GM12875 (cell line): ENCODE measurements at regions not wholly inside any gene's neighbourhood (a gene's known extent, or its start where the extent isn't known, plus 50 kb on each side); places are given as distances from the start of the nearest gene placed in this dataset.

Experiments used
- H3K4me3 ChIP-seq: one replicate; pipeline ENCODE4 v1.5.1; 2011; ENCODE audit warnings: low read depth, low read length, control low read depth
- TF ChIP-seq, protein P1 (sequence below): IDR thresholded peaks from 2 replicates; pipeline ENCODE4 v1.5.1; 2011; ENCODE audit warnings: low read depth, mild to moderate bottlenecking, control low read depth, inconsistent platforms, low read length, moderate library complexity, borderline replicate concordance; ENCODE audit not compliant: insufficient read depth

DNA sequence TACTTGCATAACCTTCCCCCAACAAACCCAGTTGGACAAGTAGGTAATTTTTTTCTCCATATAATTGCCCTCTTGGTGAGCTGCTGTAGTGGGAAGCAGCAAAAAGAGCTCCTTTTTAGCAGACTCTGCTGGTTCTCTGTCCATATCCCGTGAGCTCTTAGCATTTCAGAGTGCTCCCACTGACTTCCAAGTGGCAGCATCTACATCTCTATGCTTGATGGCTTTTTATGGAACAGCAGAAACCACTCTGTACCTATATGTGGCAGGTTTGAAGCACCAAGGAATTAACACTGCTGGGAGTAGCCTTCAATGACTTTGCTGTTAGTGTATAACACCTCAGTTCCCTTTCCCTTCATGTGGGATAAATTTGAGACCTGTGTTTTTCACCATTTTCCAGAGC lies 168.4 kb upstream of the NHS start:
- no peak overlapping the region for H3K4me3 ChIP-seq
- TF ChIP-seq, protein P1, sequence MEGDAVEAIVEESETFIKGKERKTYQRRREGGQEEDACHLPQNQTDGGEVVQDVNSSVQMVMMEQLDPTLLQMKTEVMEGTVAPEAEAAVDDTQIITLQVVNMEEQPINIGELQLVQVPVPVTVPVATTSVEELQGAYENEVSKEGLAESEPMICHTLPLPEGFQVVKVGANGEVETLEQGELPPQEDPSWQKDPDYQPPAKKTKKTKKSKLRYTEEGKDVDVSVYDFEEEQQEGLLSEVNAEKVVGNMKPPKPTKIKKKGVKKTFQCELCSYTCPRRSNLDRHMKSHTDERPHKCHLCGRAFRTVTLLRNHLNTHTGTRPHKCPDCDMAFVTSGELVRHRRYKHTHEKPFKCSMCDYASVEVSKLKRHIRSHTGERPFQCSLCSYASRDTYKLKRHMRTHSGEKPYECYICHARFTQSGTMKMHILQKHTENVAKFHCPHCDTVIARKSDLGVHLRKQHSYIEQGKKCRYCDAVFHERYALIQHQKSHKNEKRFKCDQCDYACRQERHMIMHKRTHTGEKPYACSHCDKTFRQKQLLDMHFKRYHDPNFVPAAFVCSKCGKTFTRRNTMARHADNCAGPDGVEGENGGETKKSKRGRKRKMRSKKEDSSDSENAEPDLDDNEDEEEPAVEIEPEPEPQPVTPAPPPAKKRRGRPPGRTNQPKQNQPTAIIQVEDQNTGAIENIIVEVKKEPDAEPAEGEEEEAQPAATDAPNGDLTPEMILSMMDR = no peak

DNA sequence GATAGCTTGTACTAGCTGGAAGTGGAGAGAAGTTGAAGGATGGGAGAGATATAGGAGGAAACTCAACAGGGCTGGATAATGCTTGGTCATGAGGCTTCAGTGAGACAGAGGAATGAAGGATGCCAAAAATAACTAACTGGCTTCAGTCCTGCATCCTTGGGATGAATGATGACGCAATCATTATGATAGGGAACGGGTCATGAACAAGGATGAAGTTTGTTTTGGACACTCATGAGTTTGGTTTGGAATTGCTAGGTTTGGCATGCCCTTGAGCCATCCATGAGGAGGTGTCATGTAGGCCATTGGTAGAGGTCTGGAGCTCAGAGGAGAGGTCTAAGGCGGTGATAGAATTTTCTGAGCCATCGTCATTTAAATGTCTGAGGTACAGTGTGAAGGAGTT lies 160.0 kb upstream of the NHS start:
- TF ChIP-seq, protein P1 = no peak
- H3K4me3 ChIP-seq = no peak overlapping the region

DNA sequence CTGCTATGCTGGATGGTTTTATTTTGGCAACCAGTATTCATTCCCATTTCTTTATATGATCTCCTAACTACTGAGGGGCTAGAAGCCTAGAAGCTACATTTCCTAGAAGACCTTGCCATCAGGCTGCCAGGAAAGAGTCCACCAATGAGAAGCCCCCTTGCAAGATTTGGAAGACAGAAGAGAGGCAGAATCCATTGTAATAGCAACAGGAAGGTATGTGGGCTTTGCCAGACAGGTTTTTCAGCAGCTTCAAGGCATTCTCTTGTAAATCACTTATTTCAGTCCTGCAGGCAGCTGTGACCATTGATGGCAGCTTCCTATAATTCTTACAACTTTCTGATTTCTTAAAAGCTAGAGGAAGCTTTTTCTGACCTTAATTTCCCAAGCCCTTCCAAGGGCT lies 148.3 kb upstream of the NHS start:
- TF ChIP-seq, protein P1 = no peak

DNA sequence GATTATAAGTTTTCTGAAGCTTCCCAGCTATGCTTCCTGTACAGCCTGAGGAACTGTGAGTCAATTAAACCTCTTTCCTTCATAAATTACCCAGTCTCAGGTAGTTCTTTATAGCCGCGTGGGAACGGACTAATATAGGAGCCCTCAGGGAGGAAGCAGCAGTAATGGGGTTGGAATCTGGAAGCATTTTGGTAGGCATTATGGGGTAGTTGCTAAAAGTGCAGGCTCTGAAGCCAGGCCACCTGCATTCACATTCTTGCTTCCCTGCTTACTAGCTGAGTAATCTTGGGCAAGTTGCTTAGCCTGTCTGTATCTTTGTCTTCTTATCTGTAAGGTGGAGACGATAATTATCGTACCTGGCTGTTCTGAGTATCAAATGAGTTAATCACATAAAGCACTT lies 137.9 kb upstream of the NHS start:
- H3K4me3 ChIP-seq = no peak overlapping the region
- TF ChIP-seq, protein P1 = no peak

More for the DNA sequence above, 148.3 kb upstream of the NHS start:
- no peak overlapping the region for H3K4me3 ChIP-seq

DNA sequence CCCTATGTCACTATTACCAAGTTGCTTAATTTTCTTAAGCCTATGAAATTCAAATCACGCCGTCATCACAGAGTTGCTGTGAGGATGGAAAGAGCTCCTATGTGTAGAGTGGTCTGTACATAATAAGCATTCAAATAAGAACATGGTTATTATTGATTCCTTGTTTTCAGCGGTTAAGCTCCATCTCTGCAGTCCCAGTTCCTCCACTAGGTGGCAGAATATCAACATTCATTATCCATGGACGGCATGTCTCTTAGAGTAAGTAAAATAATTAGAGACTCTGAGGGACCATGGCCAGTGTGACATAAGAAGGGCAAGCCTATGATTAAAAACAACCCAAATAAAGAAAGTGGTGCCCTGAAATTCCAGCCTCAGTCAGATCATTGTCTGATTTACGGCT lies 132.5 kb upstream of the NHS start:
- H3K4me3 ChIP-seq = no peak overlapping the region
- TF ChIP-seq, protein P1 = peak; percentile 68; the same call in 1 of the 2 replicates

DNA sequence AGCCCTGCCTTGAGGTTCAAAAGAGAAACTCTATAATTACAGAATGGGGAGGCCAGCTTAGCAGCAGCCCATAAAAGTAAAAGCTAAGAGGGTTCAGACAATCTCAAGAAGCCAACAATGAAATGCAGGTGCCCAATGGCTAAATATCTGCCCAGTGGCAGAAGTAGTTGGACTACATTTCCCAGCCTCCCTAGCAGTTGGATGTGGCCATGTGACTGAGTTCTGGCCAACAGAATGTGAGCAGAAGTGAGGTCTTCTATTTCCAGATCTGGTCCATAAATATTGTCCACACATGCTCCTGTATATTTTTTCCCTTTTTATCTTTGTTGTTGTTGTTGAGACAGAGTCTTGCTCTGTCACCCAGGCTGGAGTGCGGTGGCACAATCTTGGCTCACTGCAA lies 127.9 kb upstream of the NHS start:
- TF ChIP-seq, protein P1 = no peak
- H3K4me3 ChIP-seq = no peak overlapping the region

DNA sequence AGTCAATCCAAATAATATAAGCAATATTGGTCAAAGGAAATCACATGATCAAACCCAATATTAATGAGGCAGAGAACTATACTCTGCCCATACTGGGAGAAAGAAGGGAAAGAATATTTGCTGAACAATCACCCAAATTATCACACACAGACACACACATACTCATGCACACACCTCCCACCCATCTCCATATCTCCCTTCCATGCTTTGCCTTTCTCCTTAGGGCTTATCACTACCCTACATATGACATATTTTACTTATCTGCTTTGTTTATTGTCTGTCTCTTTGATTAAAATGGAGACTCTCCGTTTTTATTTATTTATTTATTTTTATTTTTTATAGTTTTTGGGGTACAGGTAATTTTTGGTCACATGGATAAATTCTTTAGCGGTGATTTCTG lies 112.9 kb upstream of the NHS start:
- H3K4me3 ChIP-seq = no peak overlapping the region
- TF ChIP-seq, protein P1 = no peak
